Epithelial cell of esophagus (primary cell): ENCODE measurements at regions not wholly inside any gene's neighbourhood (a gene's known extent, or its start where the extent isn't known, plus 50 kb on each side); places are given as distances from the start of the nearest gene placed in this dataset.

Experiments
- DNase-seq: peaks from one replicate; pipeline ENCODE4 v3.0.0; 2010; ENCODE audit warnings: low read depth
- H3K4me3 ChIP-seq: 2 replicates; pipeline ENCODE4 v1.5.1; 2011; ENCODE audit warnings: mild to moderate bottlenecking, low read length, control low read depth
- CTCF ChIP-seq: IDR thresholded peaks from 2 replicates; pipeline ENCODE4 v1.5.1; 2011; ENCODE audit warnings: low read depth, mild to moderate bottlenecking, low read length, control low read depth, inconsistent platforms; ENCODE audit not compliant: insufficient read depth; ENCODE audit errors: missing control alignments

GRCh38 chr7:69020536-69020935, 577.7 kb upstream of the AUTS2 start:
- DNase-seq: no peak
- H3K4me3 ChIP-seq: no peak overlapping the region
- TF ChIP-seq CTCF: no peak

GRCh38 chr7:69025249-69025648, 573.0 kb upstream of the AUTS2 start:
- no peak for TF ChIP-seq CTCF
- DNase-seq: no peak
- no peak overlapping the region for H3K4me3 ChIP-seq

GRCh38 chr7:69032848-69033247, 565.4 kb upstream of the AUTS2 start:
- no peak for DNase-seq
- H3K4me3 ChIP-seq: no peak overlapping the region
- no peak for TF ChIP-seq CTCF

GRCh38 chr7:69035826-69036225, 562.4 kb upstream of the AUTS2 start:
- no peak overlapping the region for H3K4me3 ChIP-seq
- no peak for TF ChIP-seq CTCF
- no peak for DNase-seq

GRCh38 chr7:69036301-69036700, 562.0 kb upstream of the AUTS2 start:
- H3K4me3 ChIP-seq: no peak overlapping the region
- no peak for TF ChIP-seq CTCF
- no peak for DNase-seq

GRCh38 chr7:69038915-69039314, 559.4 kb upstream of the AUTS2 start:
- TF ChIP-seq CTCF: no peak
- H3K4me3 ChIP-seq: no peak overlapping the region
- DNase-seq: no peak

GRCh38 chr7:69042138-69042537, 556.1 kb upstream of the AUTS2 start:
- no peak for TF ChIP-seq CTCF
- H3K4me3 ChIP-seq: no peak overlapping the region
- no peak for DNase-seq
